Calu3 (cell line): ENCODE measurements at regions not wholly inside any gene's neighbourhood (a gene's known extent, or its start where the extent isn't known, plus 50 kb on each side); places are given as distances from the start of the nearest gene placed in this dataset.

Source experiments
- BruUV-seq: library from RNA; stranded (reverse); fragments of 400-500 nt; replicated peaks from 2 replicates; lab custom pipeline; 2021; lab: Mats Ljungman, UMichigan
- CTCF ChIA-PET: fragments of 300-600 bp; sonication (Branson Sonifier 250); formaldehyde crosslinking; loops from one replicate; lab custom pipeline; 2022; ENCODE audit warnings: antibody characterized with exemption; lab: Charles Lee
- DNase-seq: peaks from one replicate; pipeline ENCODE4 v3.0.0; 2022
- H3K27ac Mint-ChIP-seq: one replicate; pipeline ENCODE4 v1.8.0; 2022; ENCODE audit warnings: mixed read lengths; ENCODE audit not compliant: unreplicated experiment
- H3K27me3 Mint-ChIP-seq: one replicate; pipeline ENCODE4 v1.8.0; 2022; ENCODE audit warnings: mixed read lengths; ENCODE audit not compliant: unreplicated experiment
- H3K36me3 Mint-ChIP-seq: one replicate; pipeline ENCODE4 v1.8.0; 2022; ENCODE audit warnings: mild to moderate bottlenecking, moderate library complexity, mixed read lengths; ENCODE audit not compliant: insufficient read depth, unreplicated experiment
- H3K4me1 Mint-ChIP-seq: one replicate; pipeline ENCODE4 v1.8.0; 2022; ENCODE audit warnings: mild to moderate bottlenecking, low read depth, mixed read lengths; ENCODE audit not compliant: unreplicated experiment
- H3K4me3 Mint-ChIP-seq: one replicate; pipeline ENCODE4 v1.8.0; 2022; ENCODE audit warnings: mild to moderate bottlenecking, low read depth, moderate library complexity, mixed read lengths; ENCODE audit not compliant: unreplicated experiment
- H3K9me3 Mint-ChIP-seq: one replicate; pipeline ENCODE4 v1.8.0; 2022; ENCODE audit warnings: low read depth, mixed read lengths; ENCODE audit not compliant: unreplicated experiment
- intact Hi-C: fragments of 100-400 bp; cut with micrococcal nuclease; formaldehyde crosslinking; loops from one replicate; pipeline ENCODE4 v1.10.0; 2022; ENCODE audit not compliant: unreplicated experiment
- TF ChIP-seq, protein P1 (sequence below): fragments of 200-600 bp; IDR thresholded peaks from one replicate; pipeline ENCODE4 v1.8.0; 2022; ENCODE audit warnings: antibody characterized with exemption; ENCODE audit not compliant: unreplicated experiment

DNA sequence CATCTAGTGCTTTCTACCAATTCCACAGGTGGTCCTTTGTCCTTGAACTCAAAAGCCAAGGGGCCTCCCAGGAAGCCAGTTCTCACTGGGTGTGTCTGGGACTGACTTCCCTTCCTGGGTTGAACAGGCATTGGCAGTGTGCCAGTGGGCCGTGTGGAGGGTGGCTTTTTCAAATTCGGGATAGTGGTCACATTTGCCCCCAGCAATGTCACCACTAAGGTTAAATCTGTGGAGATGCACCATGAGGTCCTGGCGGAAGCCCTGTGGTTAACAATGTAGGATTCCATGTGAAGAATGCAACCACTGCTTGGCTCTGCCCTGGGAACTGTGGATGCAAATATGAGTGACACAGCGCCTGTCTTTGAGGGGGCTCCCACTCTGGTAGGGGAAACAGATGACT, 53.2 kb upstream of the MTNR1B start:
- Mint-ChIP-seq H3K9me3 (no peaks in the 10 kb centered on the region), H3K27ac (no peak overlapping the region), H3K36me3 (no peaks in the 10 kb centered on the region), H3K4me3 (no peak overlapping the region), H3K27me3 (no peaks in the 10 kb centered on the region), H3K4me1 (no peaks in the 10 kb centered on the region)
- intact Hi-C loops = no loop called here
- no TSS peak for BruUV-seq
- CTCF ChIA-PET = no interaction called here
- no peak for DNase-seq
- TF ChIP-seq, protein P1, sequence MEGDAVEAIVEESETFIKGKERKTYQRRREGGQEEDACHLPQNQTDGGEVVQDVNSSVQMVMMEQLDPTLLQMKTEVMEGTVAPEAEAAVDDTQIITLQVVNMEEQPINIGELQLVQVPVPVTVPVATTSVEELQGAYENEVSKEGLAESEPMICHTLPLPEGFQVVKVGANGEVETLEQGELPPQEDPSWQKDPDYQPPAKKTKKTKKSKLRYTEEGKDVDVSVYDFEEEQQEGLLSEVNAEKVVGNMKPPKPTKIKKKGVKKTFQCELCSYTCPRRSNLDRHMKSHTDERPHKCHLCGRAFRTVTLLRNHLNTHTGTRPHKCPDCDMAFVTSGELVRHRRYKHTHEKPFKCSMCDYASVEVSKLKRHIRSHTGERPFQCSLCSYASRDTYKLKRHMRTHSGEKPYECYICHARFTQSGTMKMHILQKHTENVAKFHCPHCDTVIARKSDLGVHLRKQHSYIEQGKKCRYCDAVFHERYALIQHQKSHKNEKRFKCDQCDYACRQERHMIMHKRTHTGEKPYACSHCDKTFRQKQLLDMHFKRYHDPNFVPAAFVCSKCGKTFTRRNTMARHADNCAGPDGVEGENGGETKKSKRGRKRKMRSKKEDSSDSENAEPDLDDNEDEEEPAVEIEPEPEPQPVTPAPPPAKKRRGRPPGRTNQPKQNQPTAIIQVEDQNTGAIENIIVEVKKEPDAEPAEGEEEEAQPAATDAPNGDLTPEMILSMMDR = no peak

DNA sequence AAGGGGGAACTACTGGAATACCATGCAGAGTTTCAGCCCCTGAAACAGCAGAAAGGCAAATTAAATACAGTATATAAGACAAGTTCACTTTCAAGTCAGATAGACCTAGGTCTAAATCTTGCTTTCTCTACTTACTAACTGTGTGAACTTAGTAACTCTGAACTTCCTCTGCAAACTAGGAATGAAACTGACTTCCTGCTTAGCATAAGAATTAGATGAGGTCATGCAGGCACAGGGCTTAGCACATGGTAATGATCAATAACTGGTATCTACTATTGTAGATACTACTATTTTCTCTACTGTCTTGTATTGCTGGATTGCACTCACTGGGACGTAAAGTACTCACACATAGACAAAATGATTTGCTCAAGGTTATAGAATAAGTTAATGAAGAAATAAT, 51.5 kb upstream of the MTNR1B start:
- no peak overlapping the region for H3K4me3 Mint-ChIP-seq
- H3K27me3 Mint-ChIP-seq = no peaks in the 10 kb centered on the region
- no TSS peak for BruUV-seq
- H3K4me1 Mint-ChIP-seq = no peaks in the 10 kb centered on the region
- DNase-seq = no peak
- intact Hi-C loops = no loop called here
- no peak overlapping the region for H3K27ac Mint-ChIP-seq
- TF ChIP-seq, protein P1 = no peak
- no peaks in the 10 kb centered on the region for H3K36me3 Mint-ChIP-seq
- H3K9me3 Mint-ChIP-seq = no peaks in the 10 kb centered on the region
- CTCF ChIA-PET = no interaction called here

DNA sequence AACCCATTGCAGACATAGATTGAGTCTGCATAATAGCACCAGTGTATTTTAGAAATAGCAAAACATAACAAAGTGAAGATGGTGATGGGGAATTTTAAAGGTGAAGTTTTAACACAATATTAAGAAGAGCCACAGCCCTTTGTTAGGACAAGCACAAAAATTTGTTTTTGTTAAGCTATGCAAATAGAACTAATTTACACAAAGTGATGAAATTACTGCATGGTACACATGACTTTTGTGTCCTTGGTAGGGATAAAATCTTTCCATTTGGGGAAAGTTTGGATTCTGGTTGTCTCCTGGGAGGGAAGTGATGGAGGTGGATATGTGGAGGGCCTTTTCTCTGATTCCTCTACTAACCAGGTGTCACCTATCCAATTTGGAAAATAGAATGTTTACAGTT, 50.4 kb upstream of the MTNR1B start:
- TF ChIP-seq, protein P1 = no peak
- no TSS peak for BruUV-seq
- H3K27ac Mint-ChIP-seq = no peak overlapping the region
- CTCF ChIA-PET = no interaction called here
- H3K36me3 Mint-ChIP-seq = no peaks in the 10 kb centered on the region
- H3K4me1 Mint-ChIP-seq = no peaks in the 10 kb centered on the region
- intact Hi-C loops = no loop called here
- no peaks in the 10 kb centered on the region for H3K9me3 Mint-ChIP-seq
- no peaks in the 10 kb centered on the region for H3K27me3 Mint-ChIP-seq
- no peak for DNase-seq
- H3K4me3 Mint-ChIP-seq = no peak overlapping the region
